MM.1S (cell line): ENCODE measurements at regions not wholly inside any gene's neighbourhood (a gene's known extent, or its start where the extent isn't known, plus 50 kb on each side); places are given as distances from the start of the nearest gene placed in this dataset.

ENCODE experiments used
- DNase-seq: peaks from one replicate; pipeline ENCODE4 v3.0.0-alpha.2; 2015
- H2AFZ ChIP-seq: fragments of 300-600 bp; sonication (generic); 2 replicates; pipeline ENCODE4 v1.6.0; 2016; ENCODE audit warnings: antibody characterized with exemption, low read length
- H3F3A ChIP-seq: fragments of 300-600 bp; sonication (generic); 2 replicates; pipeline ENCODE4 v1.6.1; 2016; ENCODE audit warnings: mild to moderate bottlenecking, antibody characterized with exemption, low read length, moderate library complexity, mixed read lengths; ENCODE audit not compliant: insufficient read depth
- H3K27ac ChIP-seq: fragments of 300-600 bp; sonication (generic); 2 replicates; pipeline ENCODE4 v1.5.1; 2016; ENCODE audit warnings: mild to moderate bottlenecking, low read length
- H3K27me3 ChIP-seq: fragments of 300-600 bp; sonication (generic); replicated peaks from 2 replicates; pipeline ENCODE4 v1.6.0; 2016; ENCODE audit warnings: low read length; ENCODE audit not compliant: insufficient read depth
- H3K36me3 ChIP-seq: fragments of 300-600 bp; sonication (generic); replicated peaks from 2 replicates; pipeline ENCODE4 v1.6.1; 2016; ENCODE audit warnings: mild to moderate bottlenecking, low read length, mixed read lengths; ENCODE audit not compliant: insufficient read depth
- H3K4me1 ChIP-seq: fragments of 300-600 bp; sonication (generic); 2 replicates; pipeline ENCODE4 v1.6.1; 2016; ENCODE audit warnings: low read length, mixed read lengths
- H3K4me2 ChIP-seq: fragments of 300-600 bp; sonication (generic); 2 replicates; pipeline ENCODE4 v1.6.0; 2016; ENCODE audit warnings: low read depth, low read length
- H3K4me3 ChIP-seq: fragments of 300-600 bp; sonication (generic); 2 replicates; pipeline ENCODE4 v1.5.1; 2016; ENCODE audit warnings: low read length, mixed read lengths
- H3K79me2 ChIP-seq: fragments of 300-600 bp; sonication (generic); 2 replicates; pipeline ENCODE4 v1.6.1; 2016; ENCODE audit warnings: mixed run types, low read length, mixed read lengths
- H3K9ac ChIP-seq: fragments of 300-600 bp; sonication (generic); 2 replicates; pipeline ENCODE4 v1.6.1; 2016; ENCODE audit warnings: low read length, mixed read lengths
- H3K9me2 ChIP-seq: fragments of 300-600 bp; sonication (generic); replicated peaks from 2 replicates; pipeline ENCODE4 v1.6.1; 2016; ENCODE audit warnings: mild to moderate bottlenecking, low read length, mixed read lengths; ENCODE audit not compliant: insufficient read depth
- H3K9me3 ChIP-seq: fragments of 300-600 bp; sonication (generic); replicated peaks from 2 replicates; pipeline ENCODE4 v1.6.1; 2016; ENCODE audit warnings: mild to moderate bottlenecking, low read length, mixed read lengths; ENCODE audit not compliant: insufficient read depth
- H4K20me1 ChIP-seq: fragments of 300-600 bp; sonication (generic); 2 replicates; pipeline ENCODE4 v1.6.1; 2016; ENCODE audit warnings: mild to moderate bottlenecking, low read length, moderate library complexity, mixed read lengths; ENCODE audit not compliant: insufficient read depth
- EZH2 ChIP-seq: fragments of 300-600 bp; sonication (generic); optimal IDR thresholded peaks from 2 replicates; pipeline ENCODE3; 2017; ENCODE audit warnings: low read depth, mild to moderate bottlenecking, antibody characterized with exemption, low read length, mixed read lengths
- EZH2phosphoT487 ChIP-seq: fragments of 300-600 bp; sonication (generic); IDR thresholded peaks from 2 replicates; pipeline ENCODE4 v1.6.1; 2018; ENCODE audit warnings: antibody characterized with exemption, low read length
- TF ChIP-seq, protein P1 (sequence below): fragments of 300-600 bp; sonication (generic); IDR thresholded peaks from 2 replicates; pipeline ENCODE4 v1.5.1; 2016; ENCODE audit warnings: antibody characterized with exemption, low read length, mixed read lengths

DNA sequence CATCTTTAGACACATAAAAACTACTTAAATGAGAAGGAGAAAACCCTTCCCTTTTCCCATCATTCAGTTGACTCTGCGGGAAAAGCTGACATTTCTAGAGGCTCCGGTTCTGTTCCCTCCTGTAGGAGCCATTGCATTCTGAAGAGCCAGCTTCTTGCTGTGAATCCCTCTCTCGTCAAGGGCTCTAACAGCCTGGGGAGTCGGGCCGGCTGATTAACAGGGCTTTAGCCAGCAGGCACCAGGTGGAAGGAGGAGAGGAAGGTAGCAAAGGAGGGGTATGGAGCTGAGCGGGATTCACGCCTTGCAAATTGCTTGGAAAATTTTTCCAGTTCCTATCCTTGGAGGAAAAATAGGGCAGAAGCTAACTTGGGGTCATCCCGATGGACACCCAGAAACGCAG is 108.3 kb upstream of the UBE2E1 start:
- H3K4me1 ChIP-seq = peaks cover 4% of the 10 kb centered on the region; the same call in 1 of the 2 replicates
- no peaks in the 10 kb centered on the region for H3K36me3 ChIP-seq
- H3K79me2 ChIP-seq = no peaks in the 10 kb centered on the region
- H3K9me3 ChIP-seq = no peaks in the 10 kb centered on the region
- no peaks in the 10 kb centered on the region for H3F3A ChIP-seq
- H2AFZ ChIP-seq = no peak overlapping the region
- no peaks in the 10 kb centered on the region for H3K27me3 ChIP-seq
- H3K27ac ChIP-seq = no peak overlapping the region
- H3K9ac ChIP-seq = no peak overlapping the region
- no peak overlapping the region for H3K4me2 ChIP-seq
- no peaks in the 10 kb centered on the region for H4K20me1 ChIP-seq
- H3K9me2 ChIP-seq = no peaks in the 10 kb centered on the region
- TF ChIP-seq, protein P1, sequence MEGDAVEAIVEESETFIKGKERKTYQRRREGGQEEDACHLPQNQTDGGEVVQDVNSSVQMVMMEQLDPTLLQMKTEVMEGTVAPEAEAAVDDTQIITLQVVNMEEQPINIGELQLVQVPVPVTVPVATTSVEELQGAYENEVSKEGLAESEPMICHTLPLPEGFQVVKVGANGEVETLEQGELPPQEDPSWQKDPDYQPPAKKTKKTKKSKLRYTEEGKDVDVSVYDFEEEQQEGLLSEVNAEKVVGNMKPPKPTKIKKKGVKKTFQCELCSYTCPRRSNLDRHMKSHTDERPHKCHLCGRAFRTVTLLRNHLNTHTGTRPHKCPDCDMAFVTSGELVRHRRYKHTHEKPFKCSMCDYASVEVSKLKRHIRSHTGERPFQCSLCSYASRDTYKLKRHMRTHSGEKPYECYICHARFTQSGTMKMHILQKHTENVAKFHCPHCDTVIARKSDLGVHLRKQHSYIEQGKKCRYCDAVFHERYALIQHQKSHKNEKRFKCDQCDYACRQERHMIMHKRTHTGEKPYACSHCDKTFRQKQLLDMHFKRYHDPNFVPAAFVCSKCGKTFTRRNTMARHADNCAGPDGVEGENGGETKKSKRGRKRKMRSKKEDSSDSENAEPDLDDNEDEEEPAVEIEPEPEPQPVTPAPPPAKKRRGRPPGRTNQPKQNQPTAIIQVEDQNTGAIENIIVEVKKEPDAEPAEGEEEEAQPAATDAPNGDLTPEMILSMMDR = no peak
- no peak for TF ChIP-seq EZH2
- TF ChIP-seq EZH2phosphoT487 = no peak
- H3K4me3 ChIP-seq = no peak overlapping the region
- DNase-seq = no peak

DNA sequence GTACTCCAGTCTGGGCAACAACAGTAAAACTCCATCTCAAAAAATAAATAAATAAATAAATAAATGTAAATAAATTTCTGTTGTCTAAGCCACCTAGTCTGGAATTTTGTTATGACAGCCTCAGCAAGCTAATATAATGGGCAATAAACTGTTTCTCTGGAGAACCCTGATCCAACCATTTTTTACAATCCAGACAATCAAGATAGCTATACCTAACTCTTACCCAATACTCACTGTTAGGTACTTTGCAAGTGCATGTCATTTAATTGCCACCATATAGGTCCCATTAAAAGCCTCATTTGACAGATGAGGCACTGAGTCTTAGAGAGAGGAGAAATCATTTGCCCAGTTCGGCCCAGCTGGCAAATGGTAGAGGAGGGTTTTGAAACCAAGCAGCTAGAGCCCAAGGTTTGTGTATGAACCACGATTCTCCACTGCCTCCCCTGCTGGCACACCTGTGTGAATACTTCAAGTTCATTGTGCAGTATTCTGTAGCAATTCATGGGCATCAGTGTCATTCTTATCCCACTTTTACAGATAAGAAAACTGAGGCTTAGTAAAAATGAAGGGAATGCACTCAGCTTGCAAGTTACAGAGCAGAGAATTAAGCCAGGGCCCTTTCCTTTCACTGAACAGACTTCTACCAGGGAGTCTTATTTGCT is 107.0 kb upstream of the UBE2E1 start:
- Histone ChIP-seq H4K20me1 (no peaks in the 10 kb centered on the region), H3K4me2 (no peak overlapping the region), H3K9me3 (no peaks in the 10 kb centered on the region), H3K27ac (no peak overlapping the region), H3K9ac (no peak overlapping the region), H3K36me3 (no peaks in the 10 kb centered on the region), H2AFZ (no peak overlapping the region), H3K79me2 (no peaks in the 10 kb centered on the region), H3F3A (no peaks in the 10 kb centered on the region), H3K4me3 (no peak overlapping the region), H3K27me3 (no peaks in the 10 kb centered on the region), H3K9me2 (no peaks in the 10 kb centered on the region), H3K4me1 (peaks cover 4% of the 10 kb centered on the region; the same call in 1 of the 2 replicates)
- TF ChIP-seq EZH2phosphoT487 = no peak
- TF ChIP-seq, protein P1 = peak; percentile 48
- peak; percentile 43 for DNase-seq

- TF ChIP-seq EZH2 (no peak), EZH2phosphoT487 (no peak)
- TF ChIP-seq, protein P1 = no peak
- H3K27ac ChIP-seq = no peak overlapping the region
- no peak overlapping the region for H2AFZ ChIP-seq
- H3K9ac ChIP-seq = no peak overlapping the region
- H3K36me3 ChIP-seq = no peaks in the 10 kb centered on the region
- peaks cover 4% of the 10 kb centered on the region; the same call in 1 of the 2 replicates for H3K4me1 ChIP-seq
- H3F3A ChIP-seq = no peaks in the 10 kb centered on the region
- no peaks in the 10 kb centered on the region for H3K27me3 ChIP-seq
- no peak overlapping the region for H3K4me3 ChIP-seq
- no peak overlapping the region for H3K4me2 ChIP-seq
- no peaks in the 10 kb centered on the region for H3K9me3 ChIP-seq
- no peaks in the 10 kb centered on the region for H4K20me1 ChIP-seq
- no peak for DNase-seq
- no peaks in the 10 kb centered on the region for H3K79me2 ChIP-seq
- no peaks in the 10 kb centered on the region for H3K9me2 ChIP-seq
These were observed 105.1 kb upstream of the UBE2E1 start for GRCh38 chr3:23700616-23701015.
